ENCODE measurements at regions not wholly inside any gene's neighbourhood (a gene's known extent, or its start where the extent isn't known, plus 50 kb on each side); places are given as distances from the start of the nearest gene placed in this dataset.

DNA sequence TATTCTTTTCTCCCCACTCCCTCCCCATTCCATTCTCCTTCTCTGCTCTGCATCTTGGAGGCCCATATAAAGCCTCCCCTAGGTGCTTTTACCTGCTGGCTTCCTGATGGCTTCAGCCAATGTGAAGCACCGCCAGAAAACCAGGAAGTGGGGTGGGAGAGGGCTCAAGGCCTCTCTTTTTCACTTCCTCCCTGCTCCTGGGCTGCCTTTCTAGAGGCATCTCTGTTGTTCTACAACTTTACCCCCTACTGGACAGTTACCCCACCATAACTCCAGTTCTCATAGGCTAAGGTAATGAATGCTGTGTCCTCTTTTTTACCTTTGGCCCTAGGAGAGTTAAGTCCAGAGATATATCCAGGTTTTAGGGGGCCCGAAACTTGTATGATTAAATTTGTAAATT, 62.4 kb upstream of the PPARGC1A start:
- TF ChIP-seq, protein P1, sequence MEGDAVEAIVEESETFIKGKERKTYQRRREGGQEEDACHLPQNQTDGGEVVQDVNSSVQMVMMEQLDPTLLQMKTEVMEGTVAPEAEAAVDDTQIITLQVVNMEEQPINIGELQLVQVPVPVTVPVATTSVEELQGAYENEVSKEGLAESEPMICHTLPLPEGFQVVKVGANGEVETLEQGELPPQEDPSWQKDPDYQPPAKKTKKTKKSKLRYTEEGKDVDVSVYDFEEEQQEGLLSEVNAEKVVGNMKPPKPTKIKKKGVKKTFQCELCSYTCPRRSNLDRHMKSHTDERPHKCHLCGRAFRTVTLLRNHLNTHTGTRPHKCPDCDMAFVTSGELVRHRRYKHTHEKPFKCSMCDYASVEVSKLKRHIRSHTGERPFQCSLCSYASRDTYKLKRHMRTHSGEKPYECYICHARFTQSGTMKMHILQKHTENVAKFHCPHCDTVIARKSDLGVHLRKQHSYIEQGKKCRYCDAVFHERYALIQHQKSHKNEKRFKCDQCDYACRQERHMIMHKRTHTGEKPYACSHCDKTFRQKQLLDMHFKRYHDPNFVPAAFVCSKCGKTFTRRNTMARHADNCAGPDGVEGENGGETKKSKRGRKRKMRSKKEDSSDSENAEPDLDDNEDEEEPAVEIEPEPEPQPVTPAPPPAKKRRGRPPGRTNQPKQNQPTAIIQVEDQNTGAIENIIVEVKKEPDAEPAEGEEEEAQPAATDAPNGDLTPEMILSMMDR (conservative IDR thresholded peaks at IDR 0.05; ENCODE audit: low read depth, low read length), result no peak
- no peak for TF ChIP-seq EZH2phosphoT487 (IDR thresholded peaks at IDR 0.05; ENCODE audit: borderline replicate concordance, low read length)
- TF ChIP-seq EZH2 (IDR thresholded peaks at IDR 0.05; ENCODE audit: low read length, unreplicated experiment), result no peak
